ENCODE measurements at regions not wholly inside any gene's neighbourhood (a gene's known extent, or its start where the extent isn't known, plus 50 kb on each side); places are given as distances from the start of the nearest gene placed in this dataset.

DNA sequence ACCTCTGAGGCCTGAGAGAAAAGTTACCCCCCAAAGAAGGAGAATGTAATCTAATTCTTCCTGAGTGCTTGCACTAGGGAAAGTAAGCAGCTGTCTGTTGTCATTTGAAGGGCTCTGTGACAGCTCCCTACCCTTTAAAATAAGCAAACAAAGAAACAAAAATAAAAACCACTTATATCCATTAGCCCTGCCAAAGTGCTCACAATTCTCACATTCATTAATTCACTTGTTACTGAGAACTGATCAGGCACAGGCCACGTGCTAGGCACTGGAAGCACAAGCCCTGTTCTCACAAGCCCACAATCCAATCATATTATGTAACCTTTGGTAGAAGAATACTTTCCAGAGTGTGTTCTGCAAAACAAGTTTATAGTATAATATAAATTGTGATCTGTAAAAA is 199.4 kb downstream of the ZC3H11B start:
- TF ChIP-seq, protein P1, sequence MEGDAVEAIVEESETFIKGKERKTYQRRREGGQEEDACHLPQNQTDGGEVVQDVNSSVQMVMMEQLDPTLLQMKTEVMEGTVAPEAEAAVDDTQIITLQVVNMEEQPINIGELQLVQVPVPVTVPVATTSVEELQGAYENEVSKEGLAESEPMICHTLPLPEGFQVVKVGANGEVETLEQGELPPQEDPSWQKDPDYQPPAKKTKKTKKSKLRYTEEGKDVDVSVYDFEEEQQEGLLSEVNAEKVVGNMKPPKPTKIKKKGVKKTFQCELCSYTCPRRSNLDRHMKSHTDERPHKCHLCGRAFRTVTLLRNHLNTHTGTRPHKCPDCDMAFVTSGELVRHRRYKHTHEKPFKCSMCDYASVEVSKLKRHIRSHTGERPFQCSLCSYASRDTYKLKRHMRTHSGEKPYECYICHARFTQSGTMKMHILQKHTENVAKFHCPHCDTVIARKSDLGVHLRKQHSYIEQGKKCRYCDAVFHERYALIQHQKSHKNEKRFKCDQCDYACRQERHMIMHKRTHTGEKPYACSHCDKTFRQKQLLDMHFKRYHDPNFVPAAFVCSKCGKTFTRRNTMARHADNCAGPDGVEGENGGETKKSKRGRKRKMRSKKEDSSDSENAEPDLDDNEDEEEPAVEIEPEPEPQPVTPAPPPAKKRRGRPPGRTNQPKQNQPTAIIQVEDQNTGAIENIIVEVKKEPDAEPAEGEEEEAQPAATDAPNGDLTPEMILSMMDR (IDR thresholded peaks at IDR 0.05), result no peak

DNA sequence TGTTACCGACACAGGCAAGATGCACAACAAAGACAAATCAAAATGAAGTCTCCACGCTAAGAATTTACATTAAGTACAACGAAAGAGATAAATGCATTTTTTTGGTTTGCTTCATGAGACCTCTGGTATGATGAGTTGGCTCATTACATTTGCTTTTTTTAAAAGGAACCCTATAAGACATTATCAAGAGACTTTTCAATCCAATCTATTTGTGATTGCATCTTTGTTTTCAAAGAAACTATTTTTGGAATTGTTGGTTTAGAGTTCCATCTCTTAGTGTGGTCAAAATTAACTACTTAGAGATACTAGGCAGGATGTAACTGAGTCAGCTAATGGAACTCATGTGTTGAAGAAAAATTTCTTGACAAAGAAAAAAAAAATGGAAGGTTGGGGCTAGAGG is 200.1 kb downstream of the ZC3H11B start:
- TF ChIP-seq, protein P1 (IDR thresholded peaks at IDR 0.05), result no peak

GRCh38 chr1:219405531-219406331 is 207.2 kb downstream of the ZC3H11B start:
- TF ChIP-seq, protein P1 (IDR thresholded peaks at IDR 0.05), result no peak

- TF ChIP-seq, protein P1 (IDR thresholded peaks at IDR 0.05), result no peak
Measured at GRCh38 chr1:219404629-219405028, 208.3 kb downstream of the ZC3H11B start.

- TF ChIP-seq, protein P1 (IDR thresholded peaks at IDR 0.05), result no peak
Measured at GRCh38 chr1:219402925-219403324, 210.0 kb downstream of the ZC3H11B start.

DNA sequence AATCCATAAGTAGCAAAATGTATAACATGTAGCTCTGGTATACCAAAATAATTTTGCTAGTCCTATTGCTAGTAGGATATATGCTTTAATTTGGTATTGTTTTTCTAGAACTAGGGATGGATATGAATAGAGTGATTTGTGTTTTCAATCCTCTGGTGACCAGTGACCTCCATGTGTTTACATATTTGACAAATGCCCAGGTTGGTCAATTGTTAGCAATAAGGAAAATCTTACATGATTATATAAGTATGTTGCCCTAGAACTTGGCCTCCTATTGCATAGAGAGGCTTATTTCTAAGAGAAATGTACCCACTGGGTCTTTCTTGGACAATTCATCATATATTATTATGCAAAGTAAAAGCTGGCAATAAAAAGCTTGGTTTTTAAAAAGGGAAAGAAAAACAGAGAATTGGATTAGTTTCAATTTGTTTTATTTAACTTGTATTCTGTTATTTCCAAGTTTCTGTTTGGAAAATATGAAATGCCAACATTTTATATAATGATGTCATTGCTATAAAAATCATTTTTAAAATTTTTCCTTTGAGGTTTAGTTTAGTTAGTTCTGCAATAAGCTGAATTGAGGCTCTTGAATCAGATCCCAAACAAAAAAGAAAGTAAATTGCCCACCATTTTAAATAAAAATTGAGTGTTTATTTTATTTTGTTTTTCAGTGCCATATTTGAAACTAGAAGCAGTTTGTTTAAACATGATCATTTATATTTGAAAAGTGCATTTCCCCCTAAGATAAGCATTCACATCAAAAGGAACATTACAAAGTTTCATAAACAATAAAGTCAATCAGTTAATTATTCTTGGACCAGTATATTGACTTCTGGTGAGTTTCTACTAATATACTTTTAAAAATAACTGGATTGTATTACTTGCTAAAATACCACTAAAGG is 210.9 kb downstream of the ZC3H11B start:
- TF ChIP-seq, protein P1 (IDR thresholded peaks at IDR 0.05), result no peak

GRCh38 chr1:219399446-219399845 is 213.5 kb downstream of the ZC3H11B start:
- TF ChIP-seq, protein P1 (IDR thresholded peaks at IDR 0.05), result no peak
